ENCODE measurements at regions not wholly inside any gene's neighbourhood (a gene's known extent, or its start where the extent isn't known, plus 50 kb on each side); places are given as distances from the start of the nearest gene placed in this dataset.

DNA sequence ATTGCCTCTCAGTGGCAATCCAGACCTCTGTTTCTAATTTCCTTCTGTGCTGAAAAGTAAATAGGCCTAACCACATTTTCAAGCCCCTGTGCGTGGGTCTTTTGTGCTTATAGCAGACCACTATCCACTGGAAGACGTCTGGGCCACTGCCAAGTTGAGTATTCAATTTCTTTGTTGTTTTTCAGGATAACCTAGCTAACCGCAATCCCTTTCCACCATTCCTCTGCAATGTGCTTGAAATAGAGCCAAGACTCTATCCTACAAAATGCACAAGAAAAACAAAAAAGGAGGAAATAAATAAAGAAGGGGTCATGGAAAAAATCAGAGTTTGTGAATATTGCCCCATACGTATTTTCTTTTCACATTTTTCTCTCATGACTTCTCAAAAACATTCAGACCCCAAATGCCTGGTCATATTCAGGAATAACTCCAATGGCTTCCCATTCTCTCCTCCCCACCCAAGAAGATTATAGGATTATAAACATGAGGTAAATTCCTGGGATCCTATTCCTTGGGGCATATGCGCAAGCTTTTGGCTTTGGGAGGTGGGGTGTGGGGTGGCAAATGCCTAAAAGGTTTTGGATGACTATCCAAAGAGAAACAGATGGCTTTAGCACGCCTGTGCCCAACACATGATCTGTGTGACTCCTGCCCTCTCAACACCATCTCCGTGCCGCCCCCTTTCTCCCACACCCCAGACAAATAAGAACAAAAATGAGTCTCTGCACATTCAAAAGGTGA is 217.9 kb upstream of the THBS1 start:
- intact Hi-C loops (cut with DNase I), result no loop called here
- Histone ChIP-seq H3K4me3 (no peak overlapping the region), H3K9me3 (no peaks in the 10 kb centered on the region), H3K27ac (no peak overlapping the region), H3K27me3 (no peaks in the 10 kb centered on the region), H3K4me1 (peaks cover 0 to 25% (median 17%) of the 10 kb centered on the region in 9 donors), H3K36me3 (no peaks in the 10 kb centered on the region)
- DNase-seq, result no peak
- 86% methylated on average over 8 of the region's 8 CpGs for WGBS, 2 donors
- no peak for ATAC-seq
- TF ChIP-seq CTCF (IDR thresholded peaks at IDR 0.05), result no peak

DNA sequence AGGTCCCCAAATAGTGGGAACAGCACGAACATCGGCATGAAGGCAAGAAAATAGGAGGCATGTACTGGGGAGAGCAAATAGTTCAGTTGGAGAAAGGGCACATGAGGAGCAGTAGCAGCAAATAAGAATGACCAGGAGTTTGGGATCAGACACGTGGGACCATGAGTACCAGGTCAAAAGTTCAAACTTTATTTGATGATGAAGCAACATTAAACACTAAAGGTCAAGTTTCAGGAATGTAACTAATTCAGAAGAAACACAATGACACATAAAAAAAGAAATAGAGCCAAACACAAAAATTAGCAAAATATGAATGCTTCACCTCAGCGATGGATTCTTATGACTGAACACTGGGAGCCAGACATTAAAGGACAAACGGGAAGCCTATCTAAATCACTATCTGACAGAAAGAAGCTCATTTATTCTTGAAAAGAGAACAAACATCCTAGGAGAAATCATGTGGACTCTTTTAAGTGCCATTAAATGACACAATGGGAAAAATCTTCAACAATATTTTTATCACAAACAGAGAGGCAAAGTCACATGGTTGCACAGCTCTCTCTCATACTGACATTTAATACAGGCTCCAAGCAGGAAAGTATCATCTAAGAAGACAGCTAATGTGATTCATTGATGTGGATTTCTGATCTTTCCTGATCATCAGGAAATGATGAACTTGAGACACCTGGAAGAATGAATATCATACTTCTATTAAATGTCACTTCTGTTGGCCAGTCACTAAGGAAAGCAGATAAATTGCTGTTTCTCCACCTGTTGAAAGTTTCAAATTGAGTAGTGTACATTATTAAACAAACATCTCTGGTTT is 216.9 kb upstream of the THBS1 start:
- ATAC-seq (peak in 1 of 8 donors; percentile 37), DNase-seq (no peak)
- WGBS, 2 donors, result 74 to 83% methylated on average over 5 of the region's 5 CpGs
- no peak overlapping the region for H3K4me3 ChIP-seq
- H3K36me3 ChIP-seq, result no peaks in the 10 kb centered on the region
- no peak overlapping the region for H3K27ac ChIP-seq
- TF ChIP-seq CTCF (IDR thresholded peaks at IDR 0.05), result no peak
- H3K9me3 ChIP-seq, result peaks cover 0 to under 1% (median 0%) of the 10 kb centered on the region in 11 donors
- no peaks in the 10 kb centered on the region for H3K27me3 ChIP-seq
- intact Hi-C loops (cut with DNase I), result no loop called here
- peaks cover 0 to 15% (median 7%) of the 10 kb centered on the region in 9 donors for H3K4me1 ChIP-seq

DNA sequence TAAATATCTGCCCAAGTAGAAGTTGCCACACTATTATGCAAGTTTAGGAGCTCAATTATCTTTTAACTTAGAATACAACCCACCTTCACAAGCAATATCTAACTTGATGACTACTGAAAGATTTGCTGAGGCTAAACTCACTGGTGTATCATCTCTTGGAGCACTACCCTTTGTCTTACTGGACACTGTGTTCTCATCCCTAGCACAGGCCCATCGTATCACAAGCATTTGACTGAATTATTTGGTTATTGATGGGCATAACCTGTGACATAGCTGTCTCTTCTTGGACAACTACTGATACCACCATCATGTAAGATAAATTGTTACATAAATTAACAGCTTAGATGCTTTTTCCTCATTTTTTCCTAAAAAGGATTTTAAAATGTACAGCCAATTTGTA is 216.2 kb upstream of the THBS1 start:
- H3K4me3 ChIP-seq, result no peak overlapping the region
- H3K27me3 ChIP-seq, result no peaks in the 10 kb centered on the region
- H3K9me3 ChIP-seq, result peaks cover 0 to 8% (median 0%) of the 10 kb centered on the region in 11 donors
- TF ChIP-seq CTCF (IDR thresholded peaks at IDR 0.05), result no peak
- H3K4me1 ChIP-seq, result peaks cover 0 to 10% (median under 1%) of the 10 kb centered on the region in 9 donors
- intact Hi-C loops (cut with DNase I), result no loop called here
- no peaks in the 10 kb centered on the region for H3K36me3 ChIP-seq
- 93 to 100% methylated on average over 1 of the region's 1 CpG for WGBS, 2 donors
- no peak overlapping the region for H3K27ac ChIP-seq
- DNase-seq (no peak), ATAC-seq (no peak)

- DNase-seq (no peak), ATAC-seq (no peak)
- Histone ChIP-seq H3K27ac (no peak overlapping the region), H3K4me3 (no peak overlapping the region), H3K27me3 (no peaks in the 10 kb centered on the region), H3K4me1 (peaks cover 0 to 10% (median 0%) of the 10 kb centered on the region in 9 donors), H3K9me3 (peaks cover 0 to 12% (median 0%) of the 10 kb centered on the region in 11 donors), H3K36me3 (no peaks in the 10 kb centered on the region)
- intact Hi-C loops (cut with DNase I), result no loop called here
- TF ChIP-seq CTCF (IDR thresholded peaks at IDR 0.05), result no peak
- WGBS, 2 donors, result 82 to 90% methylated on average over 2 of the region's 2 CpGs
Observed at GRCh38 chr15:39365161-39365560, 215.7 kb upstream of the THBS1 start.

All from heart right ventricle (tissue), 16 donors.